GM18861 (cell line): ENCODE measurements at regions not wholly inside any gene's neighbourhood (a gene's known extent, or its start where the extent isn't known, plus 50 kb on each side); places are given as distances from the start of the nearest gene placed in this dataset.
A peak's percentile ranks its signal among the peaks of the same experiment; 100 is the strongest.

Experiments used
- ATAC-seq: cut with Tn5 transposase; IDR thresholded peaks from one replicate; pipeline ENCODE4 v1.9.1; 2021; ENCODE audit not compliant: unreplicated experiment

DNA sequence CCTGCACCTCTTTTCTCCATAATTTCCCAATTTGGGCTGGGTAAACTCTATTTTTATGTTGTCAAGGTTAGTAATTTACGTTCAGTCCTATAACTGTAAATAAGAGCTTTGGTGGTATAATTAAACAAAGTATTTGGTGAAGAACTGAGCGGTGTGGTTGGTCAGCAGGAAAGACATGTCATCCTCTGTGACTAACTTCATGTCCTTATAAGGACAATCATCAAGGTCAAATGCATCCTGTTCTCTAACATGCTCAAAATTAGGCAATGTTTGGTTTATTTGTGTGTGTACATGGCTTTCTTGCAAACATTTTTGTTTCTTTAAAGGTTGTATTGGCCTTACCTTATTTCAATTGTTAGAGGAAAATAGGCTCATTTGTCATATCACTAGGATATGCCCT, 121.5 kb upstream of the NABP1 start:
- no peak for ATAC-seq

DNA sequence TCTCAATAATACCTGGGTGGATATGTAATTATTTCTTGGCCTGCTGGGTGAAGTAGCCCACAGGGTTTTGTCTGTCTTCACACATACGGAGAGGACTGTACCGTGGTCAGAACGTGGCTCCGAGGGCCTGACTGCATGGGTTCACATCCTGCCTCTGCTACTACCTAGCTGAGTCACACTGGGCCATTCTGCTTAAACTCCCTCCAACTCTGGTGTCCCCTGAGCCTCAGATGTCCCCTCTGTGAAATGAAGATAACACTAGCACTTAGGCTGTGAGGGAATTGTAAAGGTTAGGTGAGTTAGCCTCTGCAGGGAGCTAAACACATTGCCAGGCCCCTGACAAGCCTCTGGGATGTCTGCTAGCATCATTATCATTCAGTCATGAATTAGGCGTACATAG, 120.1 kb upstream of the NABP1 start:
- ATAC-seq: no peak

DNA sequence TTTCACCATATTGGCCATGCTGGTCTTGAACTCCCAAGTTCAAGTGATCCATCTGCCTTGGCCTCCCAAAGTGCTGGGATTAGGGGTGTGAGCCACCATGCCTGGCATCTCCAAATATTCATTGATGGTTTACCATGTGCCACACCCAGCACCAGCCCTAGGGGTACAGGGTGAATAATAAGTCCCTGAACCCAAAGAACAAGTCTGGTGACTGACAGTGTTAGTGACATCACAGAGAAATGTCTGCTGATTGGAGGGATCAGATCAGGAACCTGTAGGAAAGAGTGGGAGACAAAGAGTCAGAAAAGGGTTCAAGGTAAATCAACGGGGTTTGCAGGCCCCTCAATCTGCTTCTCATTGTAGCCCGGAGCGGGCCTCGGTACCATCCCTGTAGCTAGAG, 118.4 kb upstream of the NABP1 start:
- no peak for ATAC-seq

DNA sequence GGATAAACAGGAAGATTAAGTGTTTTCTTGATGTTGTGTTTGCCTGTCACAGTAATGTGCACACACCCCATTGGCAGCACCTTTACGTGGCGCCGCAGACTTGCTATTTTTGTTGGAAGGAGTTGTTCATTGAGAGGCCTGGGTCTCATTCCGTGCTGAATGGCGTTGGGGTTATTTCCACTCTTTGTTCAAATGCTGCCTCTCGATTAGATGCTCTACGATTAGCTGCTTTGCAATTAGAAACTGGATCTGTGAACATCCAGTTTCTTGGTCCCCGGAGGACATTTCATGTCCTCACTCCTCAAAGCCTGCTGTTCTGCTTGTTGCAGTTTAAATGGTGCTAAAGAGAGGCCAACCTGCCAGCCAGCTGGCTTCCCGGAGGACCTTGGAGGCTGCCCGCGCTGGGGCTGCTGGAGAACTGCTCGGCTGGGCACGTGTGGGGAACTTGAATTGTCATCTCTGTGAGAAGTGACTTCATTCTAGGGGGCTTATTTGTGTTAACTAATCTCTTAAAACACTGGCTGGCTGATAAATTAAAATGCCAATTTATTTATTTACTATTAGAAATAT, 117.4 kb upstream of the NABP1 start:
- no peak for ATAC-seq

DNA sequence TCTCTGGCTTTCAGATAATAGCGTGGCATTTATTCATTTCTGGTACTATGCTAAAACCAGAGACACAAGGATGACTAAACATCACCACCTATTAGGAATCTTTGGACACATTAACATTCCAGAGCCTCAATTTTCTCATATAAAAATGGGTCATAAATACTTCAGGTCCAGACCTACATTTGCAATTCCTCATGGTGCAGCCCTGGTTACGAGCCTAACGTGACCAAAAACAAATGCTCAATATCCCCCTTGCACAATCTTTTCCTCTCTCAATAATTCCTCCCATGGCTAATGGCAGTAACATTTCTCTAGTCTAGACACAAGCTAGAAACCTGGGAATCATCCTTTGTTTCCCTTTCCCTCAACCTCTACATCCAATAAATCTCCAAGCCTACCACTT, 112.8 kb upstream of the NABP1 start:
- ATAC-seq: no peak

DNA sequence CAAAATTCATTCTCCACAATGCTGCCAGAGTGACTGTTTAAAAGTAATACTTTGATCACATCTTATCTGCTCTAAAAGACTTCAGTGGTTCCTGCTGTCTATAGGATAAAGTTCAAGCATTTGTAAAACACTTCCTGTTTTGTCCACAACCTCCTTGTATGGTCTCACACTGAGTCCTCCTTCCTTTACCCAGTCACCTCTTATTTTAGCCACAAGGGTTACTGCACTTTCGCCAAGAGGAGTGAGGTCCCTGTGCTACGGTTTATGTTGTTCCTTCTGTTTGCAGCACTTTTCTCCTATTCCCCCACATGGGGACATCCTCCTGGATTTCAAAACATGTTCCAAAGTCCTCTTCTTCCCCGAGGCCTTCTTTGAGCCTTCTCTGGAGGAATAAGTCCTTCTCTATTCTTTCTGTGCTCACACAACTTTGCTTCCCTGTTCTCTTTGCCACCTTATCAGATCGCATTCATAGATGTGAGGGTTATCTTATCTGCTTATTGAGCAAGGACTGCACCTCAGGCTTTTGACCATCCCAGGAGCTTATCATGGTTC, 112.2 kb upstream of the NABP1 start:
- ATAC-seq: peak; percentile 76

DNA sequence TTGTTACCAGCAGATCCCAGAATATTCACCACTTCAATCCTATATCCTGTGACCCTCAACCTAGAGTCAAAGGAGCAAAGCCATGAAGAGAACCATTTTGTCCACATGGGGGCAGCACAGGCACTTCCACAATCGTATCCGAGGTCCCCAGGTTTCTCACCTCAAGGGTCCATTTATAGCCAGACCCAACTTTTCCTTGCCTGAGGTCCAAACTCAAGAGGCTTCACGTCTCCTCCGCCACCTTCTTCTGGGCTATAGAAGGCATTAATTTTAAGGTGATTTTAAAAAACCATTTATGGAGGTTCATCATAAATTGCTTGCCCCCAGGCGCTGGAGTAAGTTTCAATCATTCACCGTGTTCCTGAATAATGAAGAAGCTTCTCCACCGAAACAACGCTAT, 111.6 kb upstream of the NABP1 start:
- ATAC-seq: peak; percentile 60

DNA sequence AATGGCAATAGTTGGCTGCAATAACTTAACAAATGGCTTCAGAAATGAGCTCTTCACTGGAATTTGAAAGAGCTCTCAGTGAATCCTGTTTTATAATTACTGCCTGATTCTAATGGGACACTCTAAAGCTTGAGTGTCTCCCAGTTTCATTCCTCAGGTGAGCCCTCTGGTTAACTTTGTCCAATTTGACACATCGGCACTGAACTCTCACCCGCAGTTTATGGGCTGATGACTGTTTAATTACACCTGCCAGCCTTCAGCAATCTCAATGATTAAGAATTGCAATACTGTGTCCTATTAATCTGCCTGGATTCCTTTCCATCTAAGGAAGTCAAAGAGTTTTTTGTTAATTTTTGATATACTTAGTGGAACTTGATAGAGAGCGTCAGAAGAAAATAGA, 110.7 kb upstream of the NABP1 start:
- ATAC-seq: no peak

DNA sequence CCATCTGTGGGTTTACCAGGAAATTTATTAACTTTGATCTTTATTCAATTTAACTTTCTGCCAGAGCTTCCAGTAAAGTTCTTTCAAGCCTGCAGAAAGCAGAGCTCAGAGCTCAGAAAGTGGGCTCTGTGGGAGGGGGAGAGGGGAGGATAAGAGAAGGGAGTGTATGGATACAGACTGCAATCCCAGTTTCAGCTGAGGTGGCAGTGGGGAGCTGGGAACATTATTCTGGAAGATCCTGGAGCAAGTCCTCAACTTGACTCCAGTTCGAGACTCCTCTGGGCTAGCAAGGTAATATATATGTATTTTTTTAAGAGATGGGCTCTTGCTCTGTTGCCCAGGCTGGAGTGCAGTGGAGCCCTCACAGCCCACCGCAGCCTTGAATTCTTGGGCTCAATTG, 108.9 kb upstream of the NABP1 start:
- ATAC-seq: no peak

DNA sequence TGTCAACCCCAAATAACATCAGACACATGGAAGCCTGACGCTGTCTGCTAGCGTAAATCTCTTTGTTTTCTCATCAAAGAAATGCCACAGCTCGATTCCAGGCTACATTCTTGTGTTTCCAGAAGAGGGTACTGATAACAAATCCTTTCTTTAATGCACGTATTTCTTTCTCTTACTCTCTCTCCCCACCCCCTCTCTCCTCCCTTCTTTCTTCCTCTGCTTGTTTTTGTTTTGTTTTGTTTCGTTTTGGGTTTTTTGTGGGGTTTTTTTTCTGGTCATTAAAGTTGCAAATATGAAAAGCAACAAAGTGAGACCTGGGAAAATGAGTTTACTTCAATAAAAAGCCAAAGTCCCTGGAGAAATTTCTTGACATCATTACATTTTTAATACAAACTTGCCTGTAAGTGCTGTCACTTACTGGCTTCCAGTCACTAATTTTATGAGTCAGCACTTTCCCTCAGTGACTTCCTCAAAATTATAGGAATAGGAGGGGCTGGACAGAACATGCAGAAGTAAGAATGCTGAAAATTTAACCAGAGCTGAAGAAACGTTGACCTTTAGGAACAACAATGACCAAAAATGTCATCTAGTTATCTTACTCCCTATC, 106.7 kb upstream of the NABP1 start:
- ATAC-seq: no peak

DNA sequence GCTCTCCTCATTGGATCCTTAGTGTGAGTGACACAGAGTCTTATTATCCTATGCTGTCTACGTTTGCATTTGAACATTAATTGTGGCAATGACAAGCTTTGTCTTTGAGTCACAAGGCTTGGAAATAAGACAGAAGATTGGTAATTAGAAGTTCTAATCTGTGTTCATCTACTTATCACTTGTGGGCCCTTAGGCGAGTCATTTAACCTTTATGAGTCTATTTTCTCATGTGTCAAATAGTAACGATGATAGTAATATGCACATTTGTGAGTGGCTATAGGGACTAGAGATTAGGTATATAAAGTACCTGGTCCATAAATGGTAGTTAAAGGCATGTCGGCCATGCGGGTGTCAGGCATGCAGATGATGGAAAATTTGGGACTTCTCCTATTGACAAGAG, 105.6 kb upstream of the NABP1 start:
- ATAC-seq: no peak

DNA sequence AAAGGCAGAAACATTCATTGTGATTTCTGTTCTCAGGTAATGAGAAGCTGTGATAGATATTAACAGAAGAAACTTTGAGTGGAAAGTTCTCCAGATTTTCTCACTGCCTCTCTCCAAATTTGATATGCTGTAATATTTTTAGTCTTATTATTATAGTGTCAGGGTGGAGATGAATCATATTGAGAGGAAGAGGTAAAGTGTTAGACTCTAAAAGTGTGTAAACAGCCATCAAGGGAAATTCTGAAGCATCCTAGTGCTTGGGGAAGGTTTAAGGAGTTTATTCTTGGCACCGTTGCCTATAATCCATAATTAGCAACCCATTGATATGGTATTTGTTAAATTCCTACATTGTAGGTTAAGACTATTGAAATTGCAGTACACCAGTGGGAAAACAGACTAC, 104.7 kb upstream of the NABP1 start:
- no peak for ATAC-seq

DNA sequence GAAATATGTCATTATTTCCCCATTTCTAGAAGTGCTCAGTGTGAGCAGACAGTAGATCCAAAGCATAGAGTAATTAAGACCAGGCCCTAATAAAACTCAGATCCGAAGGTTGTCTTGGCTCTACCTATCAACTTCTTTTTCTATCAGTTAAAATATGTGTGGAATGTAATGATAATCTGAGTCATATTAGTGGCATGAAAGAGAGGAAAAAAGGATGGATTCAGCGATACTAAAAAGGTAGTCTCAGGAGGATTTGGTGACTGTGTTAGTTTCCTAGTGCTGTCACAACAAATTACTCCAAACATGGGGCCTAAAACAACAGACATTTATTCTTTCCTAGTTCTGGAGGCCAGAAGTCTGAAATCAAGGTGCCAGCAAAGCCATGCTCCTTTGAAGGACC, 103.7 kb upstream of the NABP1 start:
- no peak for ATAC-seq

DNA sequence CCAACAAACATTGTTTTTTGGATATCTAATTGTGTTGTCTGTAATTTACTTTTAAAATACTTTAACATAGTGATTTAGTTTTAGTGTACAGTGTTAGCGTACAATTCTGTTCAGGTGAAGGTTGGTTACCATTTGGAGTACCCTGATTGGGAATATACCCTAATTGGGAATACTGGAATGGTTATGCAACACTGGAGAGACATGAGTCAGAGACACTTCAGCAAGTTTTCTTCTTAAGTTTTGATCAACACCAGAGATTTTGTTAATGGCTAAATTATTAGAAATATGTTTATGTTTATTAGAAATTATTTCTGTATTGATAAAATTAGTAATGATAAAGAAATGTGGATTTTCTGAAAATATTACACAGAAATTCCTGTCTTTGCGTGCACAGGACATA, 100.3 kb upstream of the NABP1 start:
- no peak for ATAC-seq

DNA sequence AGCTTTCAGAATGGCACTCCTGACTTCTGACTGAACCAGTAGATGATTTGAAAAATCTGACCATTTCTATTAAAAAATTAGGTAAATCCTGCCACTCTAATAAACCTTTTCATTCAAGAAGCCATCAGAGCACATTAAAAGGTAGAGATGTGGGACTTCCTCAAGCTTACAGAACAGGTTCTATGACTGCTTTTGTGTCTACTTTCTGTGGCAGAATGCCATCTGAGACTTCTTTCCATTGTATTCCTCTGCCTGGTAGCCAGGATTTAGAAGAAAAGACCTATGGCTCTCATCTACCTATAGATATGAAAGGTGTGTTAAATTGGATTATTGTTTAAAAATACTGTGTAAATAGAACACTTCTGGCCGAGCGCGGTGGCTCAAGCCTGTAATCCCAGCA, 99.9 kb upstream of the NABP1 start:
- ATAC-seq: no peak

DNA sequence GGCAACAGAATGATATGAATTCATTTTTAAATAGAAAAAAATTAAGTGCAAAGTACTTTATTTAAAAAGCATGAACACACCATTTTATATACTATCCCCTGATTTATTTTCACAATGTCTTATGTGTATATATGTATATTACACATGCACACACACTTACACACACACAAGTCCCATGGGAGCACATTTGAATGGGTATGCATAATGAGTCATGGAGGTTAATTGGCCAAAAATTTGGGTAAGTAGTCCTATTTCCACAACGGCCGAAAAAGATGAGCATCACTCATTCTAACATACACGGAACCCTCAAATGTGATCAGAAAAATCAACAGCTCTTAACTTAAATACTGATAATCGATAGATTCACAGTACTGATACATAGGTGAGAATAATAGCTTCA, 97.4 kb upstream of the NABP1 start:
- ATAC-seq: no peak

DNA sequence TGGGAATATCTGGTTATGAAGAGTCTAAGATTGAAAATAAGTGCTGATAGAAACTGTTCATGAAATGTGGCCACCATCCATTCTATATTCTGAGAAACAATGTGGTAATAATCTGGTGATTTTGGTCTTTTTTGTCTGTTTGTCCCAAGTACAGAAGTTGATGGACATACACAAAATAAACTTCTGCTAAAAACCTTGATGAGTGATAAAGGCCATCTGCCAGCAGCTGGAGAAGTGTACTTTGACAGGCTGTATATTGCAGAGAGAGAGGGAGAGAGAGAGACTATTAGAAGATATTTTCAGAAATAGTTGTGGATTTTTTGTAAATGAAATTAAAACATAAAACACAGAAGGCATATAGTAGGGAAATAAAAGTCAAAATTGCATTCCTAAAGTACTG, 96.9 kb upstream of the NABP1 start:
- no peak for ATAC-seq

DNA sequence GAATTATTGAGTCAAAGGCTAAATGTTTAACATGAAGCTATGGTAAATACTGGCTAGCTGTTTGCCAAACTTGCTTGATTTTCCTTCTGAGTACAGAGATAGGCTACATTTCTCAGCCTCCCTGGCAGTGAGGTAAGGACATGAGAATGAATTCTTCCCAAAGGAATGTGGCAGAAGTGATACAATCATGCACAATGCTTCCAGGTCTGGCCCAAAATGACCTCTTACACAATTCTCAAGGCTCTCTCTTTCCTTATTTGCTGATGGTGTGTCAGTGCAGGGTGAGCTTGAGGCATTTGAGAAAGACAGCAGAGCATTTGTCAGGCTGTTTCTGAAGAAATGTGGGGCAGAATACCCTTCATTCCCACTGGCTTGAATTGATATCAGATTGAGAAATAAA, 95.6 kb upstream of the NABP1 start:
- no peak for ATAC-seq

DNA sequence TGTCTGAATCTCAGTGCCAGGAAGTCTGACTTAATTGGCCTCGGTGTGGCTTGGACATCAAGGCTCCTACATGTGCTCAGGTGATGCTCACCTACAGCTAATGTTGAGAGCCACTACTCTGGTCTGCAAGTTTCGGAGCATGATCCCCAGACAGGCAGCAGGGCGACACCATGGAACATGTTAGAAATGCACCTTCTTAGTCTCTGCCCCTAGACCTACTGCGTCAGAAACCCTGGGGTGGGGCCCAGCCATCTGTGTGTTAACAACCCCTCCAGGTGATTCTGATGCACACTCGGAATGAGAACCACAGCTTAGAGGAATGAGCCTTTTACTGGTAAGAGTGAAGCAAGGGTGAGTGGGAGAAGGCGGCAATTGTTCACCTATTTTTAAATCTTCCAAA, 86.9 kb upstream of the NABP1 start:
- no peak for ATAC-seq

DNA sequence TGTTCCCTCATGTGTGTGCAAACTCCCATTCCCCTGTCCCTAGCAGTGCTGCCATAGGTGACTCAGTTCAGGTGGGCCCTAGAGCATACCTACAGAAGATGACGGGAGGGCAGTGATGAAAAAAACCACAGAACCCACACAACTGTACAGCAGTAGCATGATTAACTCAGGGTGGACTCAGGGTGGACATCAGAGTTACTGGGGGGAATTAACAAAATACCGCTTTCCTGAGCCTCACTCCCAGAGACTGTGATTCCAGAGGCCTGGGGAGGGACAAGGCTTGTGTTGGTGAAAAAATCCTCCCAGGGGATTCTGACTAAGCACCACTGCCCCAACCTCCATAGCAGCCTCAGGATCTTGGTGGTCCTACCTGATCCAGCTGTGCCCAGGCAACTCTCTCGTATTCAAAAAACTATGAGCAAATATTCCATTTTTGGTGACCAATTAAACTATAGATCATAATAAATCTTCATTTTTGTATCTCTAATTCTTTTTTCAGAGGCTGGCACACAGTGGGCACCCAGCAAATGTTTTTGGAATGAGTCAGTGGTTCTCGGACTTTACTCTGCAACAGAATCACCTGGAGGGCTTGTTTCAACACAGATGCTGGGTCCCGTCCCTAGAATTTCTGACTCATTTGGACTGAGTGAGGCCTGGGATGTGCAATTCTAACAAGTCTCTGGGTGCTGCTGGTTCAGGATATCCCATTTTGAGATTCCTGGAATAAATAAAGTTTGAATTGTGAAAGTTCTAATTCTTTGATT, 84.1 kb upstream of the NABP1 start:
- no peak for ATAC-seq

DNA sequence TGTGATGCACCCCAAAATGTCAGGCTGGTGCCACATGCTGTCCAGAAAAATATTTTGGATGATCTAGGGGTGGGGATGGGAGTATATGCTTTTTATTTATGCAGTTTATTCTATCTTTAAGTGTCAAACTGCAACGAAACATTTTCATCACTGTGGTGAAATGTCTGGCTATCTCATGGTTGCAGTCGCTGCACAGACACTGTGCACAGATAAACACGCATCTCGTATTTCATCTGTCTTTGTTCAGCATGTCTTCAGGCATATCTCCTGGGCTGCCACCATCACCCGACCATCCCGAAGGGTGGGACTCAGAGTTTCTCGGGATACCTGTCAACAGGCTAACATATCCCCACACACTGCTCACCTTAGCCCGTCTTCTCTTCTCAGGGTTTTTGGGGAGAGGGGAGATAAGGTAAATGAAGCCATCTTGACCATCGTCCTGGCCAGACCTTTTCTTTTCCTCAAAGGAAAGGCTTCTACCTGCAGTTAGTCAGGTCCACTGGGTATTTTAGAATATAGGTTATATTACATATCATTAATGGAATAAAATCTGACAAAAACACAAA, 80.7 kb upstream of the NABP1 start:
- no peak for ATAC-seq

DNA sequence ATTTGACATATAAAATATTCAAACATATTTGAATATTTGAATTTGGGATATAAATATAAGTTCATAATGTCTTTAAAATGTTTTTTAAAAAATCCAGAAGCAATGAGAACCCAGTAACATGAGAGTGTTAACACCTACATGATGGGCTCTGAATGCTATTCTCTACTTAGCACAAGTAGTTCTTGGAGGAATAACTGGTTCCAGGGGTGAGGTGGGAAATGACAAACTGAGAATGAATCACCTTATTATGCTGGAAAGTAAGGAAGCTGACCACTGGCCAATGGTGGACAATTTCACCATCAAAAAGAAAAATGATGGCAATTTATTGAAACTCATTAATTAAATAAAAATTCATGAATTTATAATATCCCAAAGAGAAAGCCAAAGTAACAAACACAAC, 79.6 kb upstream of the NABP1 start:
- ATAC-seq: no peak
